ENCODE measurements at regions not wholly inside any gene's neighbourhood (a gene's known extent, or its start where the extent isn't known, plus 50 kb on each side); places are given as distances from the start of the nearest gene placed in this dataset.

GRCh38 chr15:94778840-94779239 lies 547.5 kb downstream of the MCTP2 start:
- no peak for TF ChIP-seq EZH2 (IDR thresholded peaks at IDR 0.05; ENCODE audit: low read length)
- no peak for TF ChIP-seq CTCF (optimal IDR thresholded peaks at IDR 0.05 in 1 of 3, IDR thresholded peaks at IDR 0.05 in 1 of 3, conservative IDR thresholded peaks at IDR 0.05 in 1 of 3; ENCODE audit: extremely low read depth in 1 of 3, insufficient read depth in 2 of 3, low read length in 3 of 3)

Measured in keratinocyte (primary cell).